H1 (cell line): ENCODE measurements at regions not wholly inside any gene's neighbourhood (a gene's known extent, or its start where the extent isn't known, plus 50 kb on each side); places are given as distances from the start of the nearest gene placed in this dataset.

Source experiments
- BACH1 ChIP-seq: IDR thresholded peaks from 2 replicates; pipeline ENCODE4 v1.6.1; 2012; ENCODE audit warnings: low read length, improper control_type of control experiment
- RAD21 ChIP-seq, 2 experiments: IDR thresholded peaks in 1 of 2; conservative IDR thresholded peaks in 1 of 2; 2 replicates each; pipeline ENCODE4 v1.6.1; 2011; ENCODE audit warnings: low read depth in 2 of 2, low read length in 2 of 2, improper control_type of control experiment in 1 of 2, inconsistent platforms in 1 of 2, mild to moderate bottlenecking in 1 of 2, moderate library complexity in 1 of 2
- SRF ChIP-seq: IDR thresholded peaks from 2 replicates; pipeline ENCODE4 v1.6.1; 2011; ENCODE audit warnings: mild to moderate bottlenecking, low read depth, low read length, moderate library complexity
- TF ChIP-seq, protein P1 (sequence below): IDR thresholded peaks from 2 replicates; pipeline ENCODE4 v1.6.1; 2011; ENCODE audit warnings: low read length, improper control_type of control experiment

DNA sequence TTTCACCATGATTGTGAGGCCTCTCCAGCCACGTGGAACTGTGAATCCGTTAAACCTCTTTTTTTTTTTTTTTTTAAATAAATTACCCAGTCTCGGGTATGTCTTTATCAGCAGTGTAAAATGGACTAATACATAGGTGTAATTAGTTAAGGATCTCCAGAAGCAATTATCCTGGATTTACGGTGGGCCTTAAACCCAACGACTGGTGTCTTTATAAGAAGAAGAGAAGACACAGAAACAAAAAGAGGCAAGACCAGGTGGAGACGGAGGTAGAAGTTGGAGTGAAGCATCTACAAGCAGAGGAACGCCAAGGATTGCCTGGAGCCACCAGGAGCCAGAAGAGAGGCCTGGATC is 114.6 kb upstream of the MAP1LC3B2 start:
- TF ChIP-seq SRF (no peak), RAD21 (IDR thresholded peaks at IDR 0.05 in 1 of 2, conservative IDR thresholded peaks at IDR 0.05 in 1 of 2; ENCODE audit: low read depth in 2 of 2, low read length in 2 of 2) (no peak), BACH1 (no peak)
- TF ChIP-seq, protein P1, sequence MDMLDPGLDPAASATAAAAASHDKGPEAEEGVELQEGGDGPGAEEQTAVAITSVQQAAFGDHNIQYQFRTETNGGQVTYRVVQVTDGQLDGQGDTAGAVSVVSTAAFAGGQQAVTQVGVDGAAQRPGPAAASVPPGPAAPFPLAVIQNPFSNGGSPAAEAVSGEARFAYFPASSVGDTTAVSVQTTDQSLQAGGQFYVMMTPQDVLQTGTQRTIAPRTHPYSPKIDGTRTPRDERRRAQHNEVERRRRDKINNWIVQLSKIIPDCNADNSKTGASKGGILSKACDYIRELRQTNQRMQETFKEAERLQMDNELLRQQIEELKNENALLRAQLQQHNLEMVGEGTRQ, result no peak
